Activated T-cell treated with anti-CD3 and anti-CD28 coated beads, Interleukin-2, amount 50 U/mL, for 4 hours (primary cell): ENCODE measurements at regions not wholly inside any gene's neighbourhood (a gene's known extent, or its start where the extent isn't known, plus 50 kb on each side); places are given as distances from the start of the nearest gene placed in this dataset.
"Not testable (repeated sequence)": the region's sequence is repeated elsewhere in the genome, so short reads cannot be mapped to it uniquely, and the experiment has no call there.

ENCODE experiments used
- ATAC-seq, 2 donors: fragments of 200-7000 bp; cut with Tn5 transposase; one replicate each; pipeline ENCODE4 v1.10.0; 2021
- DNase-seq: peaks from one replicate; pipeline ENCODE4 v3.0.0-alpha.2; 2020
- H3K27me3 Mint-ChIP-seq: one replicate; pipeline ENCODE4 v1.8.0; 2021; ENCODE audit warnings: low read depth, mixed read lengths
- H3K36me3 Mint-ChIP-seq: one replicate; pipeline ENCODE4 v1.8.0; 2022; ENCODE audit warnings: mixed read lengths; ENCODE audit not compliant: insufficient read depth
- H3K4me1 Mint-ChIP-seq: one replicate; pipeline ENCODE4 v1.8.0; 2021; ENCODE audit warnings: low read depth, mixed read lengths
- H3K4me3 Mint-ChIP-seq: one replicate; pipeline ENCODE4 v1.8.0; 2021; ENCODE audit warnings: mild to moderate bottlenecking, moderate library complexity, mixed read lengths
- H3K9me3 Mint-ChIP-seq: one replicate; pipeline ENCODE4 v1.8.0; 2021; ENCODE audit warnings: mixed read lengths

- DNase-seq (no peak), ATAC-seq (no peak)
- no peaks in the 10 kb centered on the region for H3K9me3 Mint-ChIP-seq
- peaks cover 14% of the 10 kb centered on the region for H3K27me3 Mint-ChIP-seq
- H3K4me3 Mint-ChIP-seq: no peak overlapping the region
- H3K36me3 Mint-ChIP-seq: no peaks in the 10 kb centered on the region
- H3K4me1 Mint-ChIP-seq: no peaks in the 10 kb centered on the region
Measured at GRCh38 chr6:125587666-125588632, 161.5 kb upstream of the HEY2 start.

- H3K4me1 Mint-ChIP-seq, H3K36me3 Mint-ChIP-seq, ATAC-seq, DNase-seq, H3K4me3 Mint-ChIP-seq, H3K27me3 Mint-ChIP-seq, H3K9me3 Mint-ChIP-seq: not testable (repeated sequence)
Measured at GRCh38 chr6:125591796-125592195, 157.6 kb upstream of the HEY2 start.

GRCh38 chr6:125593746-125594145 is 155.7 kb upstream of the HEY2 start:
- no peaks in the 10 kb centered on the region for H3K36me3 Mint-ChIP-seq
- no peak for DNase-seq
- no peaks in the 10 kb centered on the region for H3K9me3 Mint-ChIP-seq
- H3K4me1 Mint-ChIP-seq: no peaks in the 10 kb centered on the region
- H3K27me3 Mint-ChIP-seq: peaks cover 2% of the 10 kb centered on the region
- no peak overlapping the region for H3K4me3 Mint-ChIP-seq
- no peak for ATAC-seq

GRCh38 chr6:125596020-125596419 is 153.4 kb upstream of the HEY2 start:
- Mint-ChIP-seq H3K4me1 (no peaks in the 10 kb centered on the region), H3K36me3 (no peaks in the 10 kb centered on the region), H3K27me3 (peaks cover 4% of the 10 kb centered on the region), H3K4me3 (no peak overlapping the region), H3K9me3 (no peaks in the 10 kb centered on the region)
- ATAC-seq: no peak
- no peak for DNase-seq

GRCh38 chr6:125597411-125598253 is 151.8 kb upstream of the HEY2 start:
- peaks cover 2% of the 10 kb centered on the region for H3K27me3 Mint-ChIP-seq
- H3K36me3 Mint-ChIP-seq: no peaks in the 10 kb centered on the region
- no peak overlapping the region for H3K4me3 Mint-ChIP-seq
- ATAC-seq (no peak), DNase-seq (no peak)
- no peaks in the 10 kb centered on the region for H3K4me1 Mint-ChIP-seq
- H3K9me3 Mint-ChIP-seq: no peaks in the 10 kb centered on the region

- Mint-ChIP-seq H3K9me3 (no peaks in the 10 kb centered on the region), H3K36me3 (no peaks in the 10 kb centered on the region), H3K4me1 (no peaks in the 10 kb centered on the region), H3K4me3 (no peak overlapping the region), H3K27me3 (peaks cover 2% of the 10 kb centered on the region)
- DNase-seq (no peak), ATAC-seq (no peak)
Measured at GRCh38 chr6:125598422-125598821, 151.0 kb upstream of the HEY2 start.

GRCh38 chr6:125604257-125604656 is 145.2 kb upstream of the HEY2 start:
- no peak for ATAC-seq

GRCh38 chr6:125611573-125612344 is 137.7 kb upstream of the HEY2 start:
- DNase-seq (no peak), ATAC-seq (no peak)
- H3K9me3 Mint-ChIP-seq: no peaks in the 10 kb centered on the region
- no peak overlapping the region for H3K4me3 Mint-ChIP-seq
- no peaks in the 10 kb centered on the region for H3K4me1 Mint-ChIP-seq
- peaks cover 9% of the 10 kb centered on the region for H3K27me3 Mint-ChIP-seq
- H3K36me3 Mint-ChIP-seq: no peaks in the 10 kb centered on the region

More at GRCh38 chr6:125604257-125604656, 145.2 kb upstream of the HEY2 start:
- Mint-ChIP-seq H3K4me3 (no peak overlapping the region), H3K4me1 (no peaks in the 10 kb centered on the region), H3K9me3 (no peaks in the 10 kb centered on the region), H3K27me3 (no peaks in the 10 kb centered on the region), H3K36me3 (no peaks in the 10 kb centered on the region)
- DNase-seq: no peak

GRCh38 chr6:125612345-125612846 is 137.0 kb upstream of the HEY2 start:
- Mint-ChIP-seq H3K9me3 (no peaks in the 10 kb centered on the region), H3K4me3 (no peak overlapping the region), H3K27me3 (peaks cover 9% of the 10 kb centered on the region), H3K4me1 (no peaks in the 10 kb centered on the region), H3K36me3 (no peaks in the 10 kb centered on the region)
- ATAC-seq: no peak
- no peak for DNase-seq

- Mint-ChIP-seq H3K9me3 (no peaks in the 10 kb centered on the region), H3K36me3 (no peaks in the 10 kb centered on the region), H3K4me3 (no peak overlapping the region), H3K27me3 (peaks cover 6% of the 10 kb centered on the region), H3K4me1 (no peaks in the 10 kb centered on the region)
- ATAC-seq: no peak
- DNase-seq: no peak
Measured at GRCh38 chr6:125618629-125619028, 130.8 kb upstream of the HEY2 start.

- no peaks in the 10 kb centered on the region for H3K9me3 Mint-ChIP-seq
- no peaks in the 10 kb centered on the region for H3K4me1 Mint-ChIP-seq
- H3K27me3 Mint-ChIP-seq: peaks cover 15% of the 10 kb centered on the region
- ATAC-seq: no peak
- H3K36me3 Mint-ChIP-seq: no peaks in the 10 kb centered on the region
- no peak overlapping the region for H3K4me3 Mint-ChIP-seq
- DNase-seq: no peak
Measured at GRCh38 chr6:125623085-125623484, 126.3 kb upstream of the HEY2 start.

- no peaks in the 10 kb centered on the region for H3K36me3 Mint-ChIP-seq
- no peaks in the 10 kb centered on the region for H3K4me1 Mint-ChIP-seq
- ATAC-seq: no peak
- DNase-seq: no peak
- no peak overlapping the region for H3K4me3 Mint-ChIP-seq
- H3K27me3 Mint-ChIP-seq: peaks cover 7% of the 10 kb centered on the region
- H3K9me3 Mint-ChIP-seq: no peaks in the 10 kb centered on the region
Measured at GRCh38 chr6:125631165-125631564, 118.3 kb upstream of the HEY2 start.

- ATAC-seq, H3K27me3 Mint-ChIP-seq, DNase-seq, H3K36me3 Mint-ChIP-seq, H3K4me3 Mint-ChIP-seq, H3K4me1 Mint-ChIP-seq, H3K9me3 Mint-ChIP-seq: not testable (repeated sequence)
Measured at GRCh38 chr6:125636011-125636410, 113.4 kb upstream of the HEY2 start.

- Mint-ChIP-seq H3K4me3 (no peak overlapping the region), H3K36me3 (no peaks in the 10 kb centered on the region), H3K9me3 (no peaks in the 10 kb centered on the region), H3K27me3 (peaks cover under 1% of the 10 kb centered on the region), H3K4me1 (no peaks in the 10 kb centered on the region)
- DNase-seq (no peak), ATAC-seq (no peak)
Measured at GRCh38 chr6:125636671-125637070, 112.8 kb upstream of the HEY2 start.
